GM19324 (cell line): ENCODE measurements at regions not wholly inside any gene's neighbourhood (a gene's known extent, or its start where the extent isn't known, plus 50 kb on each side); places are given as distances from the start of the nearest gene placed in this dataset.

Experiments
- ATAC-seq: cut with Tn5 transposase; IDR thresholded peaks from one replicate; pipeline ENCODE4 v1.9.1; 2021; ENCODE audit warnings: mild to moderate bottlenecking, moderate library complexity; ENCODE audit not compliant: unreplicated experiment, low FRiP score

- no peak for ATAC-seq
These were observed 413.0 kb upstream of the RBMS3 start for GRCh38 chr3:28867836-28868235.

- ATAC-seq = no peak
These were observed 412.0 kb upstream of the RBMS3 start for GRCh38 chr3:28868897-28869296.

DNA sequence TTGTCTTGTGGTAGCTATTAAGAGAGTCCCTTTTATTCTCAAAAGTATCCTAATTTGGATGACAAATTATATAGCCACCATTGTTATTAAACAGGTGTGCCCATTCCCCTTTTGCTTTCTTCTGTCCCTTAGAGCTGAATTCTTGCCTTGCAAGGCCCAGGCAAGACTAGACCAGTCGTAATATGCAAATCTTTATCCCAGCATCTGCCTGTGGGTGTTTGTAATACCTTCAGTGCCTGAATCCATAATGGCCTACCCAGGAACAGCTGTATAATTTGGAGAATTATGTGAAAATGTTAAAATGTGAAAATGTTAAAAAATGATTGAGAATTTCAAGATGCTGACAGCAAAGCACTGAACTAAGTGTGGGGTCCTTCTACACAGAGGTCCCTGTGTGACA lies 403.0 kb upstream of the RBMS3 start:
- ATAC-seq = no peak

DNA sequence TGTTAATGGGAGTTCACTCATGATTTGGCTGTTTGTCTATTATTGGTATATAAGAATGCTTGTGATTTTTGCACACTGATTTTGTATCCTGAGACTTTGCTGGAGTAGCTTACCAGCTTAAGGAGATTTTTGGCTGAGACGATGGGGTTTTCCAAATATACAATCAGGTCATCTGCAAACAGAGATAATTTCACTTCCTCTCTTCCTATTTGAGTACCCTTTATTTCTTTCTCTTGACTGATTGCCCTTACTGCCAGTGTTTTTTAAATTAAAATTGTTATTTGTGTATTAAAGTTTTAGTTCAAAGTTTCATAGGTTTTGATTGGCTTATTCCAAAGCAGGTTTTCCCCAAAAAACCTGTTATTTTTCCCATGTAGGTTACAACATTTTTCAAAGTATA lies 390.5 kb upstream of the RBMS3 start:
- no peak for ATAC-seq

DNA sequence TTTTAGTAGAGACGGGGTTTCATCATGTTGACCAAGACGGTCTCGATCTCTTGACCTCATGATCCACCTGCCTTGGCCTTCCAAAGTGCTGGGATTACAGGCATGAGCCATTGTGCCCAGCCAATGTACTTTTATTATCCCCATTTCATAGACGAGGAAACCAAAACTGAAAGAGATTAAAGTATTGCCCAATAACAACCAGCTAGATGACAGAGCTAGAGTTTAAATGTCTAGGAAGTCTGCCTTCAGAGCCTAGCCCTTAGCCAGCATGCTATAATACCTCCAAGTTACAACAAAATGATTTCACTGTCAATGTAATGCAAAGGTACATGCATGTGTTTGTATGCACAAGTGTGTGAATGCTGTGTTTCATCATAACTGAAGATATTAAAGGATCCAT lies 389.4 kb upstream of the RBMS3 start:
- ATAC-seq = no peak

GRCh38 chr3:28900301-28900700 lies 380.6 kb upstream of the RBMS3 start:
- no peak for ATAC-seq

- ATAC-seq = no peak
These were observed 379.9 kb upstream of the RBMS3 start for GRCh38 chr3:28901018-28901417.

GRCh38 chr3:28903171-28903601 lies 377.7 kb upstream of the RBMS3 start:
- ATAC-seq = no peak

- no peak for ATAC-seq
These were observed 375.1 kb upstream of the RBMS3 start for GRCh38 chr3:28905798-28906197.

DNA sequence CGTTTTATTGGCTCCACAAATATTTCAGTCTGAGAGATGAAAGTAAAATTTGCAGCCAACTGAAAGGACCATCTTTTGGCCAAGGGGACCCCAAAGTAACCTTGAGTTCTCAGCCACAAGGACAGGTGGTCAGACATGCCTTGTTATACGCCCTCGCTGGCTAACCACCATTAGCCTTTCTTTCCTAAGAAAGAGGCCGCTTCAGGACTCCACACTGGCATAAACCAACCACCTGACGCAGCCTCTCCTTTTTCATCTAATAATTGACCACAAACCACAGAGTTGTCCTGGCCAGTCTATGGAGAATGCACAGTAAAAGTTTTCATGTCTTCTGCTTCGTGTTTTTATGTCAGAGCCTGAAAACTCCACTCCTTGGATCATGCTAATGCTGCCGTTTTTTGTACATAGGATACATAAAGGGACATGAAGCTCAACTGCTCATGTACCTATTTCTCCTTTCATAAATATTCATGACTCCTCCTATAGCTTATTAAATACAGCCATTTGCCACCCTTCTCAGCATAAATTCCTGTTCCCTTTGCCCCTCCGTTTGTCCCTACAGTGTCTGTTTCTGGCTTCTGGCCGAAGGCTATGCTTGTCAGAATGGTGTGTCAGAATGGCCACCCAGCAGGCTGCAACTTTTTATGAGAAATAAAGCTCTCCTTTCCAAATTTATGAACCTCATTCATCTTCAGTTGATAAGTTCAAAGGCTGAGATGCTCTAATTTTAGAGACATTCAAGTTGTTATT lies 374.1 kb upstream of the RBMS3 start:
- no peak for ATAC-seq

DNA sequence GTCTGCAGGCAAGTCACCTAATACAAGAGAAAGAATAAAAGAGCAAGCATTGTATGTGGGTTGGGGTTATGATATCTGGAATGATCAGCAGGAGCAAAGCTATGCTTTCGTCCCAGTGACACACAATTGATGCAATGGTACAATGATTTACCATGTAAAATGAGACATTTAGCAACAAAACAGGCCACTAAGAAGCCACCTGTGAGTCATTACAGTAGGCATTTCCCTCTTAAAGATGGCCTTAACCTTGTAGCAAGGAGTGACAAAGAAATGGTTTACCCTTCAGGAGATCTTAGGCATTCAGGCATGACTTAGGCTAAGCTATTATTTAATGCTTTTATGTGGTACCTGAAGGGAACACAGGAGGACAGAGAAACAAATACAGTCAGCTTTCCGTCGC lies 373.3 kb upstream of the RBMS3 start:
- no peak for ATAC-seq

- ATAC-seq = no peak
These were observed 368.6 kb upstream of the RBMS3 start for GRCh38 chr3:28912120-28912885.

- no peak for ATAC-seq
These were observed 364.9 kb upstream of the RBMS3 start for GRCh38 chr3:28915741-28916500.

DNA sequence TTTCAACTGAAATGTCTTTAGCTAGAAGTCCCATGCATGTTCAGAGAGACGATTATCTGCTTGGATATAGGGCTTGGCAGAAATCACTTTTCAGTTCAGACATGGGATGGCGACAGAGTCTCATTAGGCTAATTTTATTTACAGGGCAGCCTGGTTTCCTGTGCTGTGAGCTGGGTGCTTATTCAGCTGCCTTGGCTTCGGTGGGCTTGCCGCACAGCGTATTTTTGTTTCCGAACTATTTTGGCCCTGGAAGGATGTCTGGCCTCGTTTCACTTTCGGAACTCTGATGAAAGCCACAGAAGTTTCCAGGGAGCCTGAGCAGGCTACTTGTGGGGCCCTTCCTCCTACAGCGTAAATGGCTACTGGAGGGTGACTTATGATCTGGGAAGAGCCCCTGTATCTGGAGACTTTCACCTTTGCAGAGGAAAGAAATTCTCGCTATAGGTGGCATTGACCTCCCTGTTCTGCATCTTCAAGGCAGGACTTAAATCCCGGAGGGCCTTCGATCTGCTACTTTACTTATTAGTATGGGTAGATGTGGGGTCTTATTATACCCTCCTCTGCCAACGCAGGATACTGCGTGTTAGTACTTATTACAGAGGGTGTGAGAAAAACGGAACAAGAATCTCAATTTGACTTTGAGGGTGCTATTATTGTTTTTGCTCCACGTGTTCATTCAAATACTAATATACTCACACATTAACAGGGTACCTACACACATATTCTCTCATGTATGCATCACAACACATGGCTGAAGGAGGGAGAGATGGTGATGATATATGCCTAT lies 364.0 kb upstream of the RBMS3 start:
- peak; percentile 68 for ATAC-seq

- ATAC-seq = no peak
These were observed 362.9 kb upstream of the RBMS3 start for GRCh38 chr3:28917895-28918475.

DNA sequence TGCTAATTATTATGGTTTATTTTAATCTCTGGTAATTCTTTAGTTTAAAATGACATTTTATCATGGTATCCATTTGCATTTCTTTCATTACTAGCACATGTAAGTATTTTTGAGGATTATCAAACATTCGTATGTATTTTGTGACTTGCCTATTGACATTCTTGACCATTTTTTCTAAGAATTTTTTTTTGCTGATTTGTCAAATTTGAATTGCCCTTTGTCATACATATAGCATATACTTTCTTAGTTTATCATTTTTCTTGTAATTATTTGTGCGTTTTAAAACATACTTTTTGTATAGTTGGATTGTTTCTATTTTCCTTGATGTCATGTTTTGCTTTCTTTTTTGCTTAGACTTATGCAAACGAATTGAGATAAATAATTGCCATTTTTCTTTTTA lies 358.5 kb upstream of the RBMS3 start:
- no peak for ATAC-seq

DNA sequence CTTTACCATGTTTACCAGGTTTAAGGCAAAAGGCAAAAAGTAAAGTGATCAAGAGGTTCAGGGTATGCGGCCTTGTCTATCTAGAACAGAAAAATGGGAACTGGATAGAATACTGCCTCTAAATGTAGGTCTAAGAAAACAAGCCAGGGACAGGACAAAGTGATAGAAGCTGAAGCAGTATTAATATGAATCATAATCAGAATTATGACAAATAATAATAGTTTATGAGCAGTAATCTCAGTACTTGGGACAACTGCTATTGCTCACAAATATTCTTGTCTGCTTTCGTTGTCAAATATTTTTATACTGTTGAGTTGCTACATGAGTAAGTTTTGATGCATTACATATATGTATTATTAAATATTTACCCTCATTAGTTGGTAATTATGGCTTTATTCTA lies 356.9 kb upstream of the RBMS3 start:
- ATAC-seq = no peak

- ATAC-seq = no peak
These were observed 356.0 kb upstream of the RBMS3 start for GRCh38 chr3:28924744-28925360.

DNA sequence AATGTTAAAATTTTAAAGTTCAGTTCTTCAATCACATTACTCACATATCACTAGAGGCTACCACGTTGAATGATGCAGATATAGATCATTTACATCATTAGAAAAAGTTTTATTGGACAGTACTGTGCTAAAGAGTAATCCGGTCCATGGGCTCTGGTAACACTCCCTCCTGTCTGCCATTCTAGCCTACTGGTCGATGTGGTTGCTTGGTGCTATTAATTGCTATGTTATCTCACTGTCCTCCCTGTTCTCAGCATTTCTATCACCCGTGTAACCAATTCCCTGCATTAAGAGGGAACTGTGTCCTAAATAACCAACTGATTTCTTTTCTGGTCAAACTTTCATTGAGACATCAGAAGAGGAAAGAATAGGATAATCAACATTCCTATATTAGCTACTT lies 347.5 kb upstream of the RBMS3 start:
- ATAC-seq = no peak
